ENCODE measurements at regions not wholly inside any gene's neighbourhood (a gene's known extent, or its start where the extent isn't known, plus 50 kb on each side); places are given as distances from the start of the nearest gene placed in this dataset.

DNA sequence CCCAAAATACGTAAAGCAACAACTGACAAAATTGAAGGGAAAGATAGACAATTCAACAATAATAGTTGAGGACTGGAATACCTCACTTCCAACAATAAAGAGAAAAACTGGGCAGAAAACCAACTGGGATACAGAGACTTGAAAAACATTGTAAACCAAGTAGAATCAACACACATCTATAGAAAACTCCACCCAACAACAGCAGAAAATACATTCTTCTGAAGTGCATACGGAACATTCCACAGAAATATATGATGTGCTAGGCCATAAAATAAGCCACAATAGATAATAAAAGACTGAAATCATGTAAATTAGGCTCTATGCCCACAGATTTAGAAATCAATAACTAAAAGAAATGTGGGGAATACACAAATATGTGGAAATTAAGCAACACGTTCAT, 98.4 kb upstream of the THBS1 start:
- H3K4me3 ChIP-seq (ENCODE audit: low read depth, low read length) = no peak overlapping the region
- no peak for DNase-seq (ENCODE audit: low read depth)
- no peak for TF ChIP-seq CTCF (IDR thresholded peaks at IDR 0.05; ENCODE audit: low read depth, low read length, missing control alignments)

DNA sequence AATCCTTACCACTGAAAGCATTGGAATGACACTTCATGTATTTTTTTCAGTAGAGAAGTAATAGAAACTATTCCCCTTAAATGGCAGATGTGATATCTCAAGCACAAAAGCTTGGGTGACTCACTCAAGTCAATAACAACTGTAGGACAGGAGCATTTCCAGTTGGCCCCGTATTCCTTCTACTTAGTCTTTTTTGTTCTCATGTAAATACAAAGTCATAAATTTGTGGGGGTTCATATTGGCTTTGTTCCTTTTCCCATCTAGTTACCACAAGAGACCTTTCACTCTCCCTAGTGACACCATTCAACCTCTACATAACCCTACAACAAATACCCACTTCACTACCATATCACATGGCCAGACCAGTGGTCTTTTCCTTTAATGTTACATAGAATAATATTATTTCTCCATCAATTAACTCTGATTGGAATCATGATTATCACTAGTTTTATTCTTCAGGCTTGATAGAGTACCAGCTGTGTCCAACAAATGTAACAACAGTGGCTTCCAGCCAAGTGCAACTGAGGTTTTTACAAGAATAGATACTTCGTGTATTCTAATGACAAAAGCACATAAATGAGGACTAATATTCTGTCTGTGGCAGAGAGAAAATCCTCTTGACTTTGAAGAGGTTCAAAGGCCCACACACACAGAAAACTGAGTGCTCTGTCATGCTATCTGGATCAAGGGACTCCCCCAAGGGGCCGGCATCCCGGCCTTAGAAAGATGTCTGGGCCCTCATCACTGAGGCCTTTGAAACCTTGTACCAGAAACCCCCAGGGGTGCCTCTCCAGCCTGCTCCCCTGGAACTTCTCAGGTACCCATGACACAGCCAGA, 94.0 kb upstream of the THBS1 start:
- DNase-seq (ENCODE audit: low read depth) = no peak
- H3K4me3 ChIP-seq (ENCODE audit: low read depth, low read length) = no peak overlapping the region
- TF ChIP-seq CTCF (IDR thresholded peaks at IDR 0.05; ENCODE audit: low read depth, low read length, missing control alignments) = no peak

- DNase-seq (ENCODE audit: low read depth) = no peak
- no peak overlapping the region for H3K4me3 ChIP-seq (ENCODE audit: low read depth, low read length)
- no peak for TF ChIP-seq CTCF (IDR thresholded peaks at IDR 0.05; ENCODE audit: low read depth, low read length, missing control alignments)
Measured at GRCh38 chr15:39487458-39487735, 93.5 kb upstream of the THBS1 start.

DNA sequence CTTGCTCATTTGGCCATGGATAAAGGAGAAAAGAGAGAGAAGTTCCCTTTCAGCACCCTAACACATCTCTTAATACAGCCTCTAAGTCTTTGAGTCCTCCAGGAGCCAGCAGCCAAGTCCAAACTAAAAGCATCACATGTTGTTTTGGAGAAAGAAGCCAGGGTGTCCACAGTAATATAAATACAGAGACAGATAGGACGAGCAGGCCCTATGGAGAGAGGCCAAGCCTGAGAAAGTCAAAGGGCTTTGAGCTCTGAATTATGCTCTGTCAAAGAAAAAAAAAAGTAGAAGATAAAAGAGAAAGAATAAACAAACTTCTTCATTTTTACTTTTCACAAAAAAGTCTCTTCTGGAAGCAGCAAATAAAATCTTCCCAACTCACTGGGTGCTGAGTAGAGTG, 92.4 kb upstream of the THBS1 start:
- no peak for TF ChIP-seq CTCF (IDR thresholded peaks at IDR 0.05; ENCODE audit: low read depth, low read length, missing control alignments)
- no peak overlapping the region for H3K4me3 ChIP-seq (ENCODE audit: low read depth, low read length)
- no peak for DNase-seq (ENCODE audit: low read depth)

- DNase-seq (ENCODE audit: low read depth) = no peak
- no peak overlapping the region for H3K4me3 ChIP-seq (ENCODE audit: low read depth, low read length)
- no peak for TF ChIP-seq CTCF (IDR thresholded peaks at IDR 0.05; ENCODE audit: low read depth, low read length, missing control alignments)
Measured at GRCh38 chr15:39488961-39489360, 91.9 kb upstream of the THBS1 start.

GRCh38 chr15:39491115-39491885, 89.6 kb upstream of the THBS1 start:
- H3K4me3 ChIP-seq (ENCODE audit: low read depth, low read length) = no peak overlapping the region
- no peak for DNase-seq (ENCODE audit: low read depth)
- TF ChIP-seq CTCF (IDR thresholded peaks at IDR 0.05; ENCODE audit: low read depth, low read length, missing control alignments) = no peak
